ENCODE measurements at regions not wholly inside any gene's neighbourhood (a gene's known extent, or its start where the extent isn't known, plus 50 kb on each side); places are given as distances from the start of the nearest gene placed in this dataset.

- no peak for TF ChIP-seq CTCF (IDR thresholded peaks at IDR 0.05; ENCODE audit: low read length)
- no peak for TF ChIP-seq EZH2 (IDR thresholded peaks at IDR 0.05; ENCODE audit: borderline replicate concordance, low read length)
Observed at GRCh38 chr11:45563171-45563570, 102.3 kb downstream of the CHST1 start.
